ENCODE measurements at regions not wholly inside any gene's neighbourhood (a gene's known extent, or its start where the extent isn't known, plus 50 kb on each side); places are given as distances from the start of the nearest gene placed in this dataset.

DNA sequence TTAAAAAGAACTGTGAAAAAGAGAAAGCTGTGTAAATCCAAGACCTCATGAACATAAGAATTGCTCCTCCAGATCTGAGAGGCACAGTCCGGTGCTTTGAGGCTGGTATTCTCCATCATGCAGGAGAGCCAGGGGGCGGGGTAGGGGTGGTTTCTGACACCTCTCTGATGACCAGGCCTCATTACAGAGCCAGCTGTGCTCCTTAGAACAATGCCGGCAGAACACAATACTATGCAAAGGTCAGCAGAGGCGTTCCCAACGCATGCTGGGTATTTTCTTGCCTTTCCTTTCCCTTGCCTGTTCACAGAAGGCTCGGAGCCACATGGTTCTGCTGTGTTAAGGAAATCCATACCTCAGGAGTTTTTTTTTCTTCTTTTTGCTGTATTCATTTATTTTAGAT lies 91.2 kb upstream of the SOD3 start:
- BruUV-seq (replicated peaks): no TSS peak
- intact Hi-C loops (cut with micrococcal nuclease; ENCODE audit: unreplicated experiment): no loop called here
- Histone ChIP-seq H3K27ac (no peak overlapping the region), H2AFZ (no peak overlapping the region), H3K4me3 (no peak overlapping the region), H3K4me2 (no peak overlapping the region), H3K4me1 (replicated peaks; ENCODE audit: insufficient read depth) (no peaks in the 10 kb centered on the region), H3K79me2 (ENCODE audit: low read depth) (no peaks in the 10 kb centered on the region), H3K27me3 (ENCODE audit: insufficient read depth, low read depth) (no peaks in the 10 kb centered on the region), H4K20me1 (ENCODE audit: insufficient read depth) (no peaks in the 10 kb centered on the region), H3K9me2 (ENCODE audit: insufficient read depth) (no peaks in the 10 kb centered on the region), H3K36me3 (ENCODE audit: low read depth) (no peaks in the 10 kb centered on the region), H3K9me3 (ENCODE audit: insufficient read depth, low read depth) (no peaks in the 10 kb centered on the region), H3F3A (ENCODE audit: insufficient read depth, low read depth) (no peaks in the 10 kb centered on the region)
- ChIA-PET POLR2A (ENCODE audit: unreplicated experiment) (no interaction called here), CTCF (no interaction called here)
- no peak for DNase-seq
- no peak for TF ChIP-seq EZH2 (IDR thresholded peaks at IDR 0.05; ENCODE audit: low read depth)
- no peak for TF ChIP-seq CTCF (conservative IDR thresholded peaks at IDR 0.05)

GRCh38 chr4:24705016-24705753 lies 90.2 kb upstream of the SOD3 start:
- Histone ChIP-seq H3K79me2 (ENCODE audit: low read depth) (no peaks in the 10 kb centered on the region), H3K4me1 (replicated peaks; ENCODE audit: insufficient read depth) (no peaks in the 10 kb centered on the region), H2AFZ (no peak overlapping the region), H3K27me3 (ENCODE audit: insufficient read depth, low read depth) (no peaks in the 10 kb centered on the region), H3K27ac (no peak overlapping the region), H3K9me3 (ENCODE audit: insufficient read depth, low read depth) (no peaks in the 10 kb centered on the region), H3K4me2 (no peak overlapping the region), H3K36me3 (ENCODE audit: low read depth) (no peaks in the 10 kb centered on the region), H4K20me1 (ENCODE audit: insufficient read depth) (no peaks in the 10 kb centered on the region), H3K4me3 (no peak overlapping the region), H3K9me2 (ENCODE audit: insufficient read depth) (no peaks in the 10 kb centered on the region), H3F3A (ENCODE audit: insufficient read depth, low read depth) (no peaks in the 10 kb centered on the region)
- POLR2A ChIA-PET (ENCODE audit: unreplicated experiment): no interaction called here
- TF ChIP-seq CTCF (conservative IDR thresholded peaks at IDR 0.05): no peak
- TF ChIP-seq EZH2 (IDR thresholded peaks at IDR 0.05; ENCODE audit: low read depth): no peak
- BruUV-seq (replicated peaks): no TSS peak
- CTCF ChIA-PET: no interaction called here
- intact Hi-C loops (cut with micrococcal nuclease; ENCODE audit: unreplicated experiment): no loop called here
- no peak for DNase-seq

- BruUV-seq (replicated peaks): no TSS peak
- CTCF ChIA-PET: no interaction called here
- Histone ChIP-seq H3K9me2 (ENCODE audit: insufficient read depth) (no peaks in the 10 kb centered on the region), H3K27ac (no peak overlapping the region), H2AFZ (no peak overlapping the region), H3K9me3 (ENCODE audit: insufficient read depth, low read depth) (no peaks in the 10 kb centered on the region), H3K27me3 (ENCODE audit: insufficient read depth, low read depth) (no peaks in the 10 kb centered on the region), H3F3A (ENCODE audit: insufficient read depth, low read depth) (no peaks in the 10 kb centered on the region), H3K4me2 (no peak overlapping the region), H4K20me1 (ENCODE audit: insufficient read depth) (no peaks in the 10 kb centered on the region), H3K79me2 (ENCODE audit: low read depth) (no peaks in the 10 kb centered on the region), H3K36me3 (ENCODE audit: low read depth) (no peaks in the 10 kb centered on the region), H3K4me3 (no peak overlapping the region), H3K4me1 (replicated peaks; ENCODE audit: insufficient read depth) (no peaks in the 10 kb centered on the region)
- DNase-seq: no peak
- POLR2A ChIA-PET (ENCODE audit: unreplicated experiment): no interaction called here
- intact Hi-C loops (cut with micrococcal nuclease; ENCODE audit: unreplicated experiment): no loop called here
- TF ChIP-seq EZH2 (IDR thresholded peaks at IDR 0.05; ENCODE audit: low read depth) (no peak), CTCF (conservative IDR thresholded peaks at IDR 0.05) (no peak)
Observed at GRCh38 chr4:24713604-24714003, 81.8 kb upstream of the SOD3 start.
